ENCODE measurements at regions not wholly inside any gene's neighbourhood (a gene's known extent, or its start where the extent isn't known, plus 50 kb on each side); places are given as distances from the start of the nearest gene placed in this dataset.
"Not testable (repeated sequence)": the region's sequence is repeated elsewhere in the genome, so short reads cannot be mapped to it uniquely, and the experiment has no call there.

DNA sequence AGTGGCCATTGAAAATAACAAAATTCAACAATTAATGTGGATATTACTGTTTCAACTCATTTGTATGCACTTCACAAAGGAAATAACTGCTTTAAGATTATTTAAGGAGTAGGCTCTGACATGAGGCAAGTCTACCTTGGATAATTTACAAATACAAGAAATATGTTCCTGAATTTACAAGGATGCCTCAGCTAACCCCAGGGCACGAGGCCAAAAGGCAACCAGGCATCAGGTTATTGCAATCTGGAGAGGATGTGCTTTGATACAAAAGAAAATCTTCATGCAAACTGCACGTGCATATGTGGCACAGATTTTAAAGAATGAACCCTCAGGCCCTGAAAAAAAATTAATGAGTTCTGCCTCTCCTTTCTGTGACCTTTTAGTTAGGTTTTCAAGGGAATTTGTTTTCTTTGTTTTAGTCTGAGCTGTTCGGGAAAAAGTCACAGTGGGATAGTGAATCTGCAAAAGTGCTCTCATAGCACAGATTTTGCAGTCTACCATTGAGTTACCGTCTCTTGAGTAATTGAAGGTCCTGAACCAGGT lies 1304.2 kb upstream of the ADGRL4 start:
- ChIA-PET POLR2A (ENCODE audit: low non-redundant PET) (no interaction called here), CTCF (no interaction called here)
- no TSS peak for BruUV-seq (replicated peaks)
- no peaks in the 10 kb centered on the region for H3K4me1 ChIP-seq (ENCODE audit: insufficient read depth, low read length, poor library complexity, severe bottlenecking)
- H3K27me3 ChIP-seq (replicated peaks; ENCODE audit: insufficient read depth, low read depth, low read length, poor library complexity) = no peaks in the 10 kb centered on the region
- H3K4me3 ChIP-seq (ENCODE audit: low read depth, low read length, poor library complexity, severe bottlenecking) = no peak overlapping the region
- H3K9me3 ChIP-seq (ENCODE audit: low read depth, low read length, poor library complexity, severe bottlenecking) = no peaks in the 10 kb centered on the region
- H3K27ac ChIP-seq (ENCODE audit: low read depth, low read length, poor library complexity, severe bottlenecking) = no peak overlapping the region
- intact Hi-C loops (cut with micrococcal nuclease; ENCODE audit: unreplicated experiment) = no loop called here
- H3K36me3 ChIP-seq (ENCODE audit: insufficient read depth, low read length, poor library complexity, severe bottlenecking) = no peaks in the 10 kb centered on the region
- DNase-seq (ENCODE audit: low spot score) = no peak
- TF ChIP-seq, protein P1, sequence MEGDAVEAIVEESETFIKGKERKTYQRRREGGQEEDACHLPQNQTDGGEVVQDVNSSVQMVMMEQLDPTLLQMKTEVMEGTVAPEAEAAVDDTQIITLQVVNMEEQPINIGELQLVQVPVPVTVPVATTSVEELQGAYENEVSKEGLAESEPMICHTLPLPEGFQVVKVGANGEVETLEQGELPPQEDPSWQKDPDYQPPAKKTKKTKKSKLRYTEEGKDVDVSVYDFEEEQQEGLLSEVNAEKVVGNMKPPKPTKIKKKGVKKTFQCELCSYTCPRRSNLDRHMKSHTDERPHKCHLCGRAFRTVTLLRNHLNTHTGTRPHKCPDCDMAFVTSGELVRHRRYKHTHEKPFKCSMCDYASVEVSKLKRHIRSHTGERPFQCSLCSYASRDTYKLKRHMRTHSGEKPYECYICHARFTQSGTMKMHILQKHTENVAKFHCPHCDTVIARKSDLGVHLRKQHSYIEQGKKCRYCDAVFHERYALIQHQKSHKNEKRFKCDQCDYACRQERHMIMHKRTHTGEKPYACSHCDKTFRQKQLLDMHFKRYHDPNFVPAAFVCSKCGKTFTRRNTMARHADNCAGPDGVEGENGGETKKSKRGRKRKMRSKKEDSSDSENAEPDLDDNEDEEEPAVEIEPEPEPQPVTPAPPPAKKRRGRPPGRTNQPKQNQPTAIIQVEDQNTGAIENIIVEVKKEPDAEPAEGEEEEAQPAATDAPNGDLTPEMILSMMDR (conservative IDR thresholded peaks at IDR 0.05; ENCODE audit: low read depth, low read length) = no peak
- no peak for TF ChIP-seq EZH2 (IDR thresholded peaks at IDR 0.05; ENCODE audit: borderline replicate concordance, low read depth, low read length, poor library complexity, severe bottlenecking)

DNA sequence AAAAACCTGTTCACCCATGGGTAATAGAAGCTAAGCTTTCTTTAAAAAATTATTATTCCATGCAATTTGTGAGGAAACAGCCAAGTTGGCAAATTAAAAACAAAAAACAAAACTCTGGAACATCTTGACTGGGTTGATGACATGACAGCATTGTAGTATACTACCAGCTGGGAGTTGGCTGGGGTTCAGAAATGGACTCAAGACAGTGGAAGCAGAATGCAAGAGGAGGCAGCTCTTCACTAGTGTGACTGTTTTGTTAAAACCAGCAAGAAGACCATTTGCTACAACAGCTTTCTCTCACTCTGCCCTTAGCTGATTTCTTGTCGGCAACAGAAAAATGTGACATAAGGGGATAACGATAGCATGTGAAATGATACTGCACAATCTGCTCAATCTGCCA lies 1298.9 kb upstream of the ADGRL4 start:
- Histone ChIP-seq H3K27me3 (replicated peaks; ENCODE audit: insufficient read depth, low read depth, low read length, poor library complexity) (no peaks in the 10 kb centered on the region), H3K9me3 (ENCODE audit: low read depth, low read length, poor library complexity, severe bottlenecking) (no peaks in the 10 kb centered on the region), H3K4me3 (ENCODE audit: low read depth, low read length, poor library complexity, severe bottlenecking) (no peak overlapping the region), H3K27ac (ENCODE audit: low read depth, low read length, poor library complexity, severe bottlenecking) (no peak overlapping the region), H3K36me3 (ENCODE audit: insufficient read depth, low read length, poor library complexity, severe bottlenecking) (no peaks in the 10 kb centered on the region), H3K4me1 (ENCODE audit: insufficient read depth, low read length, poor library complexity, severe bottlenecking) (no peaks in the 10 kb centered on the region)
- DNase-seq (ENCODE audit: low spot score) = peak; percentile 1
- no TSS peak for BruUV-seq (replicated peaks)
- TF ChIP-seq EZH2 (IDR thresholded peaks at IDR 0.05; ENCODE audit: borderline replicate concordance, low read depth, low read length, poor library complexity, severe bottlenecking) = no peak
- TF ChIP-seq, protein P1 (conservative IDR thresholded peaks at IDR 0.05; ENCODE audit: low read depth, low read length) = no peak
- intact Hi-C loops (cut with micrococcal nuclease; ENCODE audit: unreplicated experiment) = no loop called here
- POLR2A ChIA-PET (ENCODE audit: low non-redundant PET) = no interaction called here
- CTCF ChIA-PET = no interaction called here

GRCh38 chr1:80293818-80294217 lies 1287.3 kb upstream of the ADGRL4 start:
- POLR2A ChIA-PET (ENCODE audit: low non-redundant PET) = no interaction called here
- BruUV-seq (replicated peaks) = no TSS peak
- Histone ChIP-seq H3K4me3 (ENCODE audit: low read depth, low read length, poor library complexity, severe bottlenecking) (no peak overlapping the region), H3K4me1 (ENCODE audit: insufficient read depth, low read length, poor library complexity, severe bottlenecking) (no peaks in the 10 kb centered on the region), H3K27me3 (replicated peaks; ENCODE audit: insufficient read depth, low read depth, low read length, poor library complexity) (no peaks in the 10 kb centered on the region), H3K27ac (ENCODE audit: low read depth, low read length, poor library complexity, severe bottlenecking) (no peak overlapping the region), H3K9me3 (ENCODE audit: low read depth, low read length, poor library complexity, severe bottlenecking) (no peaks in the 10 kb centered on the region), H3K36me3 (ENCODE audit: insufficient read depth, low read length, poor library complexity, severe bottlenecking) (no peaks in the 10 kb centered on the region)
- TF ChIP-seq, protein P1 (conservative IDR thresholded peaks at IDR 0.05; ENCODE audit: low read depth, low read length) = no peak
- no peak for TF ChIP-seq EZH2 (IDR thresholded peaks at IDR 0.05; ENCODE audit: borderline replicate concordance, low read depth, low read length, poor library complexity, severe bottlenecking)
- DNase-seq (ENCODE audit: low spot score) = no peak
- intact Hi-C loops (cut with micrococcal nuclease; ENCODE audit: unreplicated experiment) = no loop called here
- CTCF ChIA-PET = no interaction called here

DNA sequence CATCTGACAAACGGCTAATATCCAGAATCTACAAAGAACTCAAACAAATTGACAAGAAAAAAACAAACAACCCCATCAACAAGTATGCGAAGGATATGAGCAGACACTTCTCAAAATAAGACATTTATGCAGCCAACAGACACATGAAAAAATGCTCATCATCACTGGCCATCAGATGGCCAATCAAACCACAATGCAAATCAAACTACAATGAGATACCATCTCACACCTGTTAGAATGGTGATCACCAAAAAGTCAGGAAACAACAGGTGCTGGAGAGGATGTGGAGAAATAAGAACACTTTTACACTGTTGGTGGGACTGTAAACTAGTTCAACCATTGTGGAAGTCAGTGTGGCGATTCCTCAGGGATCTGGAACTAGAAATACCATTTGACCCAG lies 1282.2 kb upstream of the ADGRL4 start:
- CTCF ChIA-PET; H3K36me3 ChIP-seq (ENCODE audit: insufficient read depth, low read length, poor library complexity, severe bottlenecking); BruUV-seq (replicated peaks); H3K27me3 ChIP-seq (replicated peaks; ENCODE audit: insufficient read depth, low read depth, low read length, poor library complexity); intact Hi-C loops (cut with micrococcal nuclease; ENCODE audit: unreplicated experiment); POLR2A ChIA-PET (ENCODE audit: low non-redundant PET); H3K9me3 ChIP-seq (ENCODE audit: low read depth, low read length, poor library complexity, severe bottlenecking); H3K4me1 ChIP-seq (ENCODE audit: insufficient read depth, low read length, poor library complexity, severe bottlenecking); H3K4me3 ChIP-seq (ENCODE audit: low read depth, low read length, poor library complexity, severe bottlenecking); DNase-seq (ENCODE audit: low spot score); H3K27ac ChIP-seq (ENCODE audit: low read depth, low read length, poor library complexity, severe bottlenecking): not testable (repeated sequence)

Measured in A673 (cell line).